H1 (cell line): ENCODE measurements at regions not wholly inside any gene's neighbourhood (a gene's known extent, or its start where the extent isn't known, plus 50 kb on each side); places are given as distances from the start of the nearest gene placed in this dataset.

Source experiments
- CTCF ChIA-PET: fragments of 300-600 bp; sonication (Branson Sonifier 250); formaldehyde crosslinking; loops from one replicate; lab custom pipeline; 2021; ENCODE audit not compliant: partially characterized antibody; lab: Charles Lee
- POLR2A ChIA-PET: fragments of 300-600 bp; sonication (Branson Sonifier 250); formaldehyde crosslinking; loops from one replicate; lab custom pipeline; 2021; ENCODE audit warnings: inconsistent platforms; ENCODE audit not compliant: partially characterized antibody; lab: Charles Lee
- DNase-seq, 2 experiments: peaks; one replicate each; pipeline versions ENCODE4 v3.0.0 to v3.0.0-alpha.2; 2010 to 2022; ENCODE audit warnings: low spot score in 2 of 2, low read depth in 1 of 2, mixed read lengths in 1 of 2
- FAIRE-seq: peaks from 2 replicates; lab custom pipeline; 2011; peaks lifted over from hg19 to GRCh38; lab: Jason Lieb, UNC
- H2AFZ ChIP-seq: 2 replicates; pipeline ENCODE4 v1.8.1; 2012; ENCODE audit warnings: low read length, inconsistent platforms
- H2AK5ac ChIP-seq: 2 replicates; pipeline ENCODE4 v1.6.1; 2013; ENCODE audit warnings: low read depth, low read length
- H2BK120ac ChIP-seq: replicated peaks from 2 replicates; pipeline ENCODE3; 2013; ENCODE audit warnings: low read depth, low read length, inconsistent platforms
- H2BK12ac ChIP-seq: 2 replicates; pipeline ENCODE4 v1.6.1; 2013; ENCODE audit warnings: low read depth, low read length
- H2BK15ac ChIP-seq: 2 replicates; pipeline ENCODE4 v1.6.1; 2013; ENCODE audit warnings: low read length
- H2BK20ac ChIP-seq: 2 replicates; pipeline ENCODE4 v1.6.1; 2013; ENCODE audit warnings: low read length
- H2BK5ac ChIP-seq: 2 replicates; pipeline ENCODE4 v1.6.1; 2013; ENCODE audit warnings: low read depth, low read length
- H3K14ac ChIP-seq: 2 replicates; pipeline ENCODE4 v1.6.1; 2013; ENCODE audit warnings: inconsistent platforms; ENCODE audit not compliant: insufficient read length
- H3K18ac ChIP-seq: 2 replicates; pipeline ENCODE4 v1.6.1; 2013; ENCODE audit warnings: low read length; ENCODE audit errors: extremely low read depth
- H3K23ac ChIP-seq: 2 replicates; pipeline ENCODE4 v1.6.1; 2013; ENCODE audit warnings: inconsistent platforms; ENCODE audit not compliant: insufficient read length
- H3K23me2 ChIP-seq: 2 replicates; pipeline ENCODE4 v1.6.1; 2013; ENCODE audit warnings: low read depth, low read length
- H3K27ac ChIP-seq: 2 replicates; pipeline ENCODE4 v1.6.1; 2011; ENCODE audit warnings: low read depth, low read length, inconsistent platforms
- H3K27me3 ChIP-seq, 4 experiments: replicated peaks in 1 of 4; 1 replicate in 1 of 4; 2 replicates in 3 of 4; pipeline versions ENCODE4 v1.6.1 to v1.8.1; 2011 to 2013; ENCODE audit warnings: low read length in 3 of 4, mild to moderate bottlenecking in 3 of 4, inconsistent platforms in 2 of 4, mixed read lengths in 2 of 4, moderate library complexity in 1 of 4; ENCODE audit not compliant: control insufficient read depth in 3 of 4, insufficient read depth in 3 of 4; ENCODE audit errors: extremely low read depth in 1 of 4
- H3K36me3 ChIP-seq, 4 experiments: 2 replicates each; pipeline versions ENCODE4 v1.6.1 to v1.8.1; 2011 to 2013; ENCODE audit warnings: mild to moderate bottlenecking in 4 of 4, low read length in 3 of 4, moderate library complexity in 2 of 4, control low read depth in 1 of 4, inconsistent platforms in 1 of 4; ENCODE audit not compliant: insufficient read depth in 4 of 4, control insufficient read depth in 2 of 4
- H3K4ac ChIP-seq: replicated peaks from 2 replicates; pipeline ENCODE3; 2013; ENCODE audit warnings: low read length, low read depth, mixed read lengths, inconsistent platforms; ENCODE audit not compliant: insufficient read length
- H3K4me1 ChIP-seq, 4 experiments: replicated peaks in 1 of 4; 1 replicate in 1 of 4; 2 replicates in 3 of 4; pipeline versions ENCODE4 v1.6.1 to v1.8.1; 2011 to 2013; ENCODE audit warnings: low read length in 3 of 4, inconsistent platforms in 2 of 4, mixed read lengths in 1 of 4; ENCODE audit not compliant: insufficient read depth in 4 of 4, control insufficient read depth in 3 of 4
- H3K4me2 ChIP-seq, 2 experiments: 2 replicates each; pipeline versions ENCODE4 v1.6.1 to v1.8.1; 2011 to 2013; ENCODE audit warnings: low read depth in 2 of 2, low read length in 2 of 2, control low read depth in 1 of 2, inconsistent platforms in 1 of 2, mild to moderate bottlenecking in 1 of 2; ENCODE audit not compliant: insufficient read depth in 1 of 2
- H3K4me3 ChIP-seq, 4 experiments: fragments of 200-600, 300-600 bp in 1 of 4; sonication (generic), shearing (Covaris generic), sonication (Bioruptor Twin) in 1 of 4; 2 replicates each; pipeline versions ENCODE4 v1.5.1 to v1.8.1; 2011 to 2016; ENCODE audit warnings: low read length in 4 of 4, low read depth in 3 of 4, control low read depth in 2 of 4, inconsistent platforms in 2 of 4, mild to moderate bottlenecking in 2 of 4, mixed read lengths in 1 of 4, moderate library complexity in 1 of 4; ENCODE audit not compliant: insufficient read depth in 2 of 4; ENCODE audit errors: extremely low read depth in 1 of 4
- H3K56ac ChIP-seq: replicated peaks from 2 replicates; pipeline ENCODE3; 2013; ENCODE audit warnings: low read depth, mild to moderate bottlenecking, mixed read lengths, low read length, inconsistent platforms; ENCODE audit not compliant: insufficient read length
- H3K79me1 ChIP-seq: 2 replicates; pipeline ENCODE4 v1.6.1; 2013; ENCODE audit warnings: low read depth, low read length, control low read depth
- H3K79me2 ChIP-seq, 2 experiments: 2 replicates each; pipeline versions ENCODE4 v1.6.1 to v1.8.1; 2012 to 2013; ENCODE audit warnings: low read length in 2 of 2, mild to moderate bottlenecking in 2 of 2, inconsistent platforms in 1 of 2; ENCODE audit not compliant: insufficient read depth in 2 of 2, control insufficient read depth in 1 of 2
- H3K9ac ChIP-seq, 4 experiments: replicated peaks in 1 of 4; 1 replicate in 1 of 4; 2 replicates in 3 of 4; pipeline versions ENCODE4 v1.6.1 to v1.8.1; 2011 to 2013; ENCODE audit warnings: low read depth in 3 of 4, low read length in 3 of 4, control low read depth in 2 of 4, mild to moderate bottlenecking in 2 of 4, moderate library complexity in 2 of 4, inconsistent platforms in 1 of 4; ENCODE audit errors: extremely low read depth in 1 of 4
- H3K9me3 ChIP-seq, 2 experiments: 2 replicates each; pipeline versions ENCODE4 v1.6.1 to v1.8.1; 2012 to 2013; ENCODE audit warnings: mild to moderate bottlenecking in 2 of 2, moderate library complexity in 2 of 2, control low read depth in 1 of 2, inconsistent platforms in 1 of 2, low read depth in 1 of 2, low read length in 1 of 2, mixed read lengths in 1 of 2; ENCODE audit not compliant: insufficient read depth in 2 of 2
- H4K20me1 ChIP-seq, 2 experiments: replicated peaks in 1 of 2; 2 replicates each; pipeline versions ENCODE3 to v1.8.1; 2011 to 2013; ENCODE audit warnings: inconsistent platforms in 2 of 2, low read length in 2 of 2, mild to moderate bottlenecking in 1 of 2; ENCODE audit not compliant: insufficient read depth in 2 of 2, control insufficient read depth in 1 of 2
- H4K5ac ChIP-seq: 2 replicates; pipeline ENCODE4 v1.6.1; 2013; ENCODE audit warnings: low read length, low read depth, mixed read lengths, inconsistent platforms; ENCODE audit not compliant: insufficient read length
- H4K8ac ChIP-seq: 2 replicates; pipeline ENCODE4 v1.8.0; 2013; ENCODE audit warnings: mild to moderate bottlenecking, moderate library complexity, low read length, inconsistent platforms; ENCODE audit not compliant: insufficient read depth; ENCODE audit errors: extremely low read depth
- H4K91ac ChIP-seq: replicated peaks from 2 replicates; pipeline ENCODE3; 2013; ENCODE audit warnings: low read length, mixed read lengths, inconsistent platforms; ENCODE audit not compliant: insufficient read length
- POLR2AphosphoS5 ChIP-seq: IDR thresholded peaks from 2 replicates; pipeline ENCODE4 v1.6.1; 2011; ENCODE audit warnings: low read depth, low read length
- RXRA ChIP-seq: IDR thresholded peaks from 2 replicates; pipeline ENCODE4 v1.6.1; 2011; ENCODE audit warnings: low read depth, mild to moderate bottlenecking, low read length, moderate library complexity; ENCODE audit not compliant: insufficient read depth
- SP4 ChIP-seq: IDR thresholded peaks from 2 replicates; pipeline ENCODE4 v1.6.1; 2012; ENCODE audit warnings: low read length, inconsistent platforms

- no peak overlapping the region for H3K56ac ChIP-seq
- H3K23me2 ChIP-seq: no peaks in the 10 kb centered on the region
- no peak overlapping the region for H2BK5ac ChIP-seq
- no peak overlapping the region for H3K14ac ChIP-seq
- no peaks in the 10 kb centered on the region for H3K36me3 ChIP-seq
- H3K4me3 ChIP-seq: no peak overlapping the region
- H2AFZ ChIP-seq: no peak overlapping the region
- no peak overlapping the region for H2BK12ac ChIP-seq
- no peak overlapping the region for H3K27ac ChIP-seq
- no peak overlapping the region for H4K5ac ChIP-seq
- H3K9me3 ChIP-seq: no peaks in the 10 kb centered on the region
- CTCF ChIA-PET: interaction anchor here (1.4 kb wide), 1 partner anchor 17 kb away, joined by 3 read pairs; no protein-coding TSS in a partner anchor
- no peak overlapping the region for H3K9ac ChIP-seq
- H2BK20ac ChIP-seq: no peak overlapping the region
- no peaks in the 10 kb centered on the region for H3K79me1 ChIP-seq
- no peak overlapping the region for H2BK120ac ChIP-seq
- no peak for TF ChIP-seq RXRA
- TF ChIP-seq SP4: no peak
- no peak for TF ChIP-seq POLR2AphosphoS5
- TF ChIP-seq, all 59 proteins: peak for 0
- Histone ChIP-seq H3K4me1 (no peaks in the 10 kb centered on the region), H4K91ac (no peak overlapping the region), H3K4ac (no peak overlapping the region), H2AK5ac (no peak overlapping the region), H3K18ac (no peak overlapping the region), H3K27me3 (no peaks in the 10 kb centered on the region), H3K4me2 (no peak overlapping the region), H3K23ac (no peak overlapping the region), H4K8ac (no peak overlapping the region), H2BK15ac (no peak overlapping the region), H3K79me2 (no peaks in the 10 kb centered on the region), H4K20me1 (no peaks in the 10 kb centered on the region)
- POLR2A ChIA-PET: interaction anchor here (0.5 kb wide), 1 partner anchor 13 kb away, joined by 3 read pairs; no protein-coding TSS in a partner anchor
- DNase-seq (no peak), FAIRE-seq (no peak)
Observed at GRCh38 chr5:104050436-104050835, 487.8 kb upstream of the NUDT12 start.
